LNCAP (cell line): ENCODE measurements at regions not wholly inside any gene's neighbourhood (a gene's known extent, or its start where the extent isn't known, plus 50 kb on each side); places are given as distances from the start of the nearest gene placed in this dataset.

Experiments used
- TF ChIP-seq, protein P1 (sequence below): fragments of 450-650 bp; IDR thresholded peaks from 2 replicates; pipeline ENCODE4 v1.5.1; 2017; ENCODE audit warnings: mild to moderate bottlenecking

DNA sequence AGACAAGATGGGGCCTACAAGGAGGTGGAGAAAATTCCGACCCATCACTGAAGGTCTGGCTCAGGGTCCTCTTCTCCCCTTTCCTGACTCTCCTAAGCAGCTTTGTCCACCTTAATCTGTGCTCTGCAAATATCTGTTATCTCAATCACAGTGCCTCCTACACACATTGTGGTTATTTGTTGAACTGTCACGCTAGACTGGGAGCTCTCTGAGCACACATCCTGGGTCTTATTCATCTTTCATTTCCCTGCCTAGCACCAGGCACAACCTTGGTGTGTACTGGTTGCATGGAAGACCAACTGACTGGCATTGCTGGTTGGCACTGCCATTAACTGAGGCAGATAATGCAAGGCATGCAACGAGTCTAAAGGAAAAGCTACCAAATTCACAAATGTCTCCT, 122.9 kb upstream of the ST6GAL2 start:
- TF ChIP-seq, protein P1, sequence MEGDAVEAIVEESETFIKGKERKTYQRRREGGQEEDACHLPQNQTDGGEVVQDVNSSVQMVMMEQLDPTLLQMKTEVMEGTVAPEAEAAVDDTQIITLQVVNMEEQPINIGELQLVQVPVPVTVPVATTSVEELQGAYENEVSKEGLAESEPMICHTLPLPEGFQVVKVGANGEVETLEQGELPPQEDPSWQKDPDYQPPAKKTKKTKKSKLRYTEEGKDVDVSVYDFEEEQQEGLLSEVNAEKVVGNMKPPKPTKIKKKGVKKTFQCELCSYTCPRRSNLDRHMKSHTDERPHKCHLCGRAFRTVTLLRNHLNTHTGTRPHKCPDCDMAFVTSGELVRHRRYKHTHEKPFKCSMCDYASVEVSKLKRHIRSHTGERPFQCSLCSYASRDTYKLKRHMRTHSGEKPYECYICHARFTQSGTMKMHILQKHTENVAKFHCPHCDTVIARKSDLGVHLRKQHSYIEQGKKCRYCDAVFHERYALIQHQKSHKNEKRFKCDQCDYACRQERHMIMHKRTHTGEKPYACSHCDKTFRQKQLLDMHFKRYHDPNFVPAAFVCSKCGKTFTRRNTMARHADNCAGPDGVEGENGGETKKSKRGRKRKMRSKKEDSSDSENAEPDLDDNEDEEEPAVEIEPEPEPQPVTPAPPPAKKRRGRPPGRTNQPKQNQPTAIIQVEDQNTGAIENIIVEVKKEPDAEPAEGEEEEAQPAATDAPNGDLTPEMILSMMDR: no peak

DNA sequence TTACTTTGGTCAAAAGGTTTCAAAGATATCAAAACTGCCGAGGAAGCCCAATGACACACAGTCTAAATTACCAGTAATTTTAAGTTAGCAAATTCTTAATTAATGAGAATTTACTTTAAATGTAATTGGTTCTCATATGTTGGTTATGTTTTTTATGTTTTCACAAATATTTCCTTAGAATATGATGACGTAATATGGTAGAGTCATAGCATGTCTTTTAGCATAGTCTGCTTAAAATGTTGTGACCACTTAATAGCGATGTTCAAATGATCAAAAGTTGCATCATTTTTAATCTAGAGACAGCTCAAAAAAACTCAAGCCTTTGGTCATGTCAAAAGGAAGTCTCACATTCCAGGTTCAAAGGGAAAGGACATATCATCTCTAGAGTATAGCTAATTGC, 123.3 kb upstream of the ST6GAL2 start:
- TF ChIP-seq, protein P1: no peak

DNA sequence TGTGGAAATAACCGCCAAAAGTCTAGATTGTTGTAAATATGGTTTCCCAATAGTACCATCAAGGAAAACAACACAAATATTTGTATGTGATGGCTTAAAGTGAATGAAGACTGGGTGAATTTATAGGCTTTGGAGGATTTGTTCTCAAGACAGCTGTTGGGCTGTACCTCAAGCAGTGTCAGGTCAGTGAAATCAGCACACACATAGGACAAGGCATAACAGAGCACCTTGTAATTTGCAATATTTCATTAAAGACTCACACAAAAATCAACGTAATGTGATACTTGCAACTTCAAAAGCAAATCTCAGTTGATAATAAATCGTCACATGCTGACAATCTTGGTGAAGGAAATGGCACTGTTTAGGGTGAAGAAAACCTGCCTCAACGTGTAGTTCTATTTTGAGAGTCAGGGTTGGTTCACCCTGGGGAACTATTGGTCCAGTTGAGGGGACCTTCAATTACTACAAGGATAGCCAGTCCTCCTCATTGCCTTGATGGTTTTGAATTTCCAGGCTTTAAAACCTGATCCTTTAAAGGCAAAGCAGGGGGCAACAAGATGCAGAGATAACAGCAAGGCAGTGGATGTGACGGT, 126.8 kb upstream of the ST6GAL2 start:
- TF ChIP-seq, protein P1: no peak

DNA sequence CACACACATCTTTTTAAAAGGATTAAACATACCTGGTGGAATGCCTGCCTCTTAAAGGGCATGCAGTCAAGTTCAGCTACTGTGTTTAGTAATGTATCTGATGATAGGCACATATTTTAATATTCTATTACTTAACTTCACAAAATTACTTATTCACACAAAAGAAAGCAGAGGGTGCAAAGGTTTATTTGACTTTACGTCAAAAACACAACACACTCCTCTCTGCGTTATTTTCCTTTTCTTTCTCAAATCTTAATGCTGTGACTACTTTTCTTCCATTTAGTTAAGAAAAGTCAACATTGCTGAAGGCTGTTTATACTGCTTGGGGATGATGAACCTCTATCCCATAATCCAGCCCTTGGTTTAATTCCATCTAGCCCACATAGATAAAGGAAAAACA, 127.9 kb upstream of the ST6GAL2 start:
- TF ChIP-seq, protein P1: no peak

DNA sequence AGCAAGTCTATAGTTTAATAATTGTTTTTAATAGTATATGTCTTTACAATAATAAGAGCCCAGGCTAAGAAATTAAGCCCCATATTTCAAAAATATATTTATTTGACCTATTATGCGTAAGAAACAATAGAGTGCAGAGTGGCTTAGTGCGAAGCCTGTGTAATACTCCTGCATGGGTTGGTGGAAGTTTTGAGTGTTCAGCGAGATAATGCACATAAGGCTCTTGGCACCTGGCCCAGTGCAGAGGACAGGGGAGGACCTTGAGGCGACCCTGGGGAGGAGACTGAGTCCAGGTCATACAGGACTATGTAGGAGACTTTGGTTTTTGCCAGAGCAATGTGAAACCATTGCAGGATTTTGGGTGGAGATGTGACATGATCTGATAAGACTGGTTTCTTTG, 132.4 kb upstream of the ST6GAL2 start:
- TF ChIP-seq, protein P1: no peak

DNA sequence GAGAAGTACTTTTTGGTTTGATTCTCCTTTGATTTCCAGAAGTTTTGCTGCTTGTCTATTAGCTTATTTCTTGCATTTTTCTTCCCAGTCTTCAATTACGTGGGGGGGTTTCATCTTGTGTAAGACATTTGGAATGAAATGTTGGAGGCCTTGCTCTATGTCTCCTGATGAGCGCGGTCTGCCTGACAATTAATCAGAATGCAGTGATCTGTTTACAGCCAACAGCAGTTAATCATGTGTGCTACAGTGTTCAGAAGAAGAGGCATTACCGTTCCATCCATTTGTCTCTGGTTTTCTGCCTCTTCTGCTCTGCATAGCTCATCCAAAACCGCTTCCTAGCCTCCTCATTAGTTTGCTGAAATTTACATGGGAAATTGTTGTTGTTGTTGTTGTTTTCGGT, 134.4 kb upstream of the ST6GAL2 start:
- TF ChIP-seq, protein P1: no peak

DNA sequence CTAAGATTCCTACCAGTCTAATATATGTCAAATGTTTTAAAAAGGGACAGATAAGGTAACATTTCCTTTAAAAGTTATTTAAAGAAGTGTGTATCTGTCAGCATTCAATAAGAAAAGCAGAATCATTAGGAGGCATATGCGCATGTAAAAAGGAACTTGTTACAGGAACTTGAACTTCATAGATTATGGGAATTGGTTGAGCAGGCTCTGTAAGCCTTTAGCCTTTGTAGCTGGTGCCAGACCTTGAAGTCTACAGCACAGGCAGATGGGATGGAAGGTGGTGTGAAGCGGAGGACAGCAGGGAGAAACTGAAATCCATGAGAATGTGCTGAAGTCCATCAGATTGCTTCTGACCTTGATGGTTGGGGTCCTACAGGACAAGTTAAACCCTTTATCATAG, 138.3 kb upstream of the ST6GAL2 start:
- TF ChIP-seq, protein P1: no peak

DNA sequence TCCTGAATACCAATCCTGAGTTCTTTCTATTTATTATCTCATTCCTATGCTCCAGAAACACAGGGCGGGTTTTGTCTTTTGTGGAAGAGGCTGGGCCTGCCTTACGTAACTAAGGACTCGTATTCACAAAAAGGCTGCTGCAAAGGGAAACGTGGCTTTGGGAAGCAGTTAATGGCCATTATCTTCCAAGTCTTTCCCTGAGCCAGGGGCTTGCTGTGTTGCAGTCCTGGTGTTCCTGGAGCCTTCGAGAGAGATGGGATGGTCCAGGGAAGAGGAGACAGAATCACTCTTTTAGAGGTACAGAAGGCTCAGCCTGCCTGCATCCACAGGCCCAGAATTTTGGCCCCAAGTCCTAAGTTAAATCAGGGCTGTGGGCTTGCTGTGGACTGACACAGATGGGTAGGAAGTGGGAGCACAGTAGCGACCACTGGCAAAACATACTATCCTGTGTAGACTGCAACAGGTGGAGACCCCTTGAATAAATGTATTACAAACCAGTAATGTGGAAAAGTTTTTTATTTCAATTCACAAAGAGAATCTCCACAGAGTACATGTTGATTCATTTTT, 139.4 kb upstream of the ST6GAL2 start:
- TF ChIP-seq, protein P1: no peak
